Fibroblast of skin of scalp (primary cell): ENCODE measurements at regions not wholly inside any gene's neighbourhood (a gene's known extent, or its start where the extent isn't known, plus 50 kb on each side); places are given as distances from the start of the nearest gene placed in this dataset.
"Not testable (repeated sequence)": the region's sequence is repeated elsewhere in the genome, so short reads cannot be mapped to it uniquely, and the experiment has no call there.

Experiments used
- DNase-seq: peaks from one replicate; pipeline ENCODE4 v3.0.0-alpha.2; 2013

DNA sequence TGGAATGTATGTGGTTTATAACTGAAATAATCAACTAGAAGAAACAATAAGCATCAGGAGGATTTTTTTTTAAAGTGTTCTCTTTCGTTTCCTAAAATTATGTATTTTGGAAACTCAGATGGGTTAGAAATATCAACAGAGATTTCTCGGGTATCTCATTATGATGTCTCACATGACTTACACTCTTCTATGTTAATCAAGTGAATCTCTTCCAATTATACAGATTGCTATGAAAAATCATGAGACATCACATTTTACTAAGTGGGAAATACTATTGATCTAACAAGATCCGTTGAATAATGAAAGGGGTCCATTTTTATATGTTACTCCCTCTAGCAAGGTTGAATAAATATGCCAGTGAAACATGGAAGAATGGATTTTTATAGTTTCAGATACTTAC lies 54.7 kb upstream of the NRIP1 start:
- DNase-seq = no peak

DNA sequence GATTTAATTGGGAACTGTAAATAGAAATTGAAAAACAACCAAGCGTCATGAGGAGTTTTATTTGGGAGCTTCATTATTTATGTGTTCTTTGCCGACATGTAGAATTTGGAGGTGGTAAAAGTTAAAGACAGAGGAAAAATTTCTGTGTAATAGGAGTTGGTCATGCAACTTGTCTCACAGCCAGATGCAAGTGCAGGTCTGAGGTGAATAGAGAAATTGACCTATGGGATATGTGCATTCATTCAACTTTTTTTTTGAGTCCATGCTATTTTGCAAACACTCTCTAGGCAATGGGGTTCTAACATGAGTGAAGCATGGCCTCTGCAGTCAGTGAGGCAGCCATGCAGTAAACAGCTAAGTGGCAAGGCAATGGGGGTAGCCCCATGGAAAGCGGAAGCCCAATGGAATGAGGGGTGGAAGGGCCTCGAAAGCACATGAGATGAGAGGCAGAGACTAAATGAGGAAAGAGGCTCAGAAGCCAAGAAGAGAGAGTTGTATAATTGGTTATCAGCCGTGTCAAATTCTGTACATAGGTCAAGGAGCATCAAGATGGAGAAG lies 56.4 kb upstream of the NRIP1 start:
- DNase-seq = no peak

DNA sequence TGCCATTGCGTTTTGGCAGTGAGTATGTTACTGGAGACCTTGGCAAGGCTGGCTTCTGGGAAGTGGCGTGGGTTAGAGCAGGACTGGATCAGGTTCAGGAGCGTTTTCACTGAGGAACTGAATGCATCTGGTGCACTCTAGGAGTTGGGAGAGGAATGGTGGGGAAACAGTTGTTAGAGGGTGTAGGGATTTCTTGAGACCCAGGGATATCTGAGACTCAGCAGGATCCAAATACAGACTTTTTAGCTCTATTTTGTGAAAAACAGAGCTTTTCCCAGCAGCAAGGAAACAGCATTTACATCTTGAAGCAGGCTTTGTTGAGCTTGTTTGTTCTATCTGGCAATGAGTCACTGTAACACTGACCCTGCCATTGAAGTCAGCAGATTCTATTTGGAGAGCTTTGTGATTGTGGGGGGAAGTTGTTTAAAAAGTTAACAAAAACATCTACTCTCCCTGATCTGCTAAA lies 56.9 kb upstream of the NRIP1 start:
- DNase-seq = no peak

- no peak for DNase-seq
Measured at GRCh38 chr21:15122241-15122640, 57.4 kb upstream of the NRIP1 start.

DNA sequence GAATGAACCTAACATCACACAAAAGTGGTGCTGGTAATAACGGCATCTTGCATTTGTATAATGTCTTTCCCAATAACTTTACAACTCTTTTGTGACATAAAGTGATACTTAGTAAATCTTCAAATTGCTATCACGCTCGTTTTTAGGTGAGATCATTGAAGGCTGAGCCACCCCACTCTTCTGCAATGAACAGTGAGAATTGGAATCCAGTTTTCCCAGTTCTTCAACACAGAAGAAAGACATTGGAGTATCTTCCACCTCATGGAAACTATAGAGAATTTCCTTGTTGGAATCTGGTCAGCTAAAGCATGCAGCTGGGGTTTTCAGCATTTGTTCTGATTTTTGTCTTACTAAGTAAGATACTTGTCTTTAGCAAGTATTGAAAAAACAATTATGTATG lies 59.9 kb upstream of the NRIP1 start:
- DNase-seq = no peak

DNA sequence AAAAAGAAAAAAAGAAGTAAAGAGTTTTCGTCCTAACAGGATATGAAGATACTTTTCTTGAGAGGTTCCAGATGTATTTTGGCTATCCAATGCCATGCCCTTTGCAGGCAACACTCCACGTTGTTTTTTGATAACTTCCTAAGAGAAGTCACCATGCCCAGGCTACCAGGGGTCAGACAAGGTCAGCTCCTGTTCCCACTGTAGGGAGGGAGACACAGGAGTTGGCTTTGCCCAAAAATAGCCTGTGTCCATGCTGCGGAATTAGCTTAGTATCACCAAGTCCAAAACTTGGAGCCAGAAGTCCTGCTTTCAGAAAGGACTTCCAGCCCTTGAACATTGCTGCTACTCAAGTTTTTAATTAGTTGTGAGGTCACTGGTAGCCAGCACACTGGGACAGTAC lies 62.1 kb upstream of the NRIP1 start:
- DNase-seq = no peak

- no peak for DNase-seq
Measured at GRCh38 chr21:15127437-15127836, 62.6 kb upstream of the NRIP1 start.

GRCh38 chr21:15128267-15128666 lies 63.5 kb upstream of the NRIP1 start:
- DNase-seq = no peak

GRCh38 chr21:15128714-15129113 lies 63.9 kb upstream of the NRIP1 start:
- DNase-seq = not testable (repeated sequence)

DNA sequence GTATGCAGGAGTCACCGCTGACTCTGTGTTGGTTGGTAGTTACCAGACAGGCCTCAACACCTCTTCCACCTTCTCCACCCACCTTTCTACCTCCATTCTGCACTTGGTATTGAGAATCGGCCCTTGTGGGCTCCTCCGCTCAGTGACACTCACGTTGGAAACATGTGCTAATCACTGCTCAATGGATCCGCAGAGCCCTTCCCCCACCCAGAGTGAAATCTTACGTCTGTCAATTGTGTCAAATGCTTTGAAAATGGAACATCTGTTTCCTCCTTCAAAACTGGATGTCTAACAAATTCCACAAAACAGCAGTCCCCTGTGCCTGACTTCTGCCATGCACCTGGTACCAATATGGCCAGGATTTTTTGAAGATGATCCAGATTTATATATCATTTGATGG lies 65.5 kb upstream of the NRIP1 start:
- no peak for DNase-seq

GRCh38 chr21:15130751-15131150 lies 66.0 kb upstream of the NRIP1 start:
- no peak for DNase-seq

GRCh38 chr21:15132781-15133180 lies 68.0 kb upstream of the NRIP1 start:
- no peak for DNase-seq

GRCh38 chr21:15134701-15135470 lies 70.1 kb upstream of the NRIP1 start:
- DNase-seq = no peak

GRCh38 chr21:15135867-15136629 lies 71.2 kb upstream of the NRIP1 start:
- DNase-seq = no peak

DNA sequence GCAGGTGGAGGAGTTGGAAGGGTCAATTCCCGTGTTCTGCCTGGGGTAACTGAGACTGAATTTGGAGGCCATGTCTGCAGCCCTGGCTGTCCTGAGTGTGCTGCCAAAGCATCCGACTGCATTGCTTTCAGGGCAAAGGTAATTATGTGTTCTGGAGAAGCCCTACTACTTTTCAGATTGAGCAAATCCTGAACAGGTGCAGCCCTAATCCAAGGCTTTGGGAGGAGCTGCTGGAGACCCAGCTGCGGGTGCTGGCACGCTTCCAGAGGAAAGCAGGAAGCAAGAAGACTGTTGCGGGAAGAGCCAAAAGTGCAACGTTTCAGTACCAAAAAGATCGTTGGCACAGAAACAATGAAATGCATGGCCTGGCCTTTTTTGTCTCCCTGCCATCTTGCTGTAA lies 73.7 kb upstream of the NRIP1 start:
- DNase-seq = no peak

DNA sequence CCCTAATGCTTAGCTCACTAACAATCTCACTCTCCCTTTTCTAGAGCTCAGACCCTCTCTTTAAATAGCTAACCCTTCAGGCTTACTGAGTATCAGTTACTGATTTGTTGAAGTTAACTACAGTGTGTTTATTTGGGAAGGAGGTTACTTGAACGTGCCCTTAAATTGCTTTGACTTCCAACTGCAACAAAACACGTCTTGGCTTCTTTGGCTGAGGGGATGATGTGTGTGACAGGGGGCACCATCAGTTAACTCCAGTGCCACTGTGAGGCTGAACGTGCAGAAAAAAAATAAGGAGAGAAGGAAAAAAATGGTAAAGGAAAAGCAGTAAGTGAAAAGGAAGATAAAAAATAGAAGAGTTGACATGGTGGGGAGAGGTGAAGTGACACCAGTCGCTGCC lies 75.1 kb upstream of the NRIP1 start:
- no peak for DNase-seq

- DNase-seq = no peak
Measured at GRCh38 chr21:15140321-15141019, 75.7 kb upstream of the NRIP1 start.

GRCh38 chr21:15141261-15141970 lies 76.6 kb upstream of the NRIP1 start:
- no peak for DNase-seq

DNA sequence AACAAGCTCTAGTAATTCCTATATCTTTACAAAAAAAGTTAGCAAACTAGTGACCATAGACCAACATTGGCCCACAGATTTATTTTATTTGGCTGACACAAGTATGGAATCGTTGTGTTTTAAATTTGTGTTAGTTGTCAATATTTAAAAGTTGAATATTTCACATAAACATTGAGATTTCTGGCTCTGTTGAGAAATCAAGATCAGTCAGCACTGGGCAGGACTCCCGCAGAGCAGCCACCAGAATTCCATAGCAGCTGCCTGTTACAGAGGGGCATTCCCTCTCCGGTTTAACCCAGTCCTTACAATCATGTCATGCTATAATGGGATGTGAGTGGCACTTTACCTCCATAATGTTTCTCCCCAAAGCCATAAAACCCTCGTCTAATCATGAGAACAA lies 79.2 kb upstream of the NRIP1 start:
- DNase-seq = peak; percentile 1

DNA sequence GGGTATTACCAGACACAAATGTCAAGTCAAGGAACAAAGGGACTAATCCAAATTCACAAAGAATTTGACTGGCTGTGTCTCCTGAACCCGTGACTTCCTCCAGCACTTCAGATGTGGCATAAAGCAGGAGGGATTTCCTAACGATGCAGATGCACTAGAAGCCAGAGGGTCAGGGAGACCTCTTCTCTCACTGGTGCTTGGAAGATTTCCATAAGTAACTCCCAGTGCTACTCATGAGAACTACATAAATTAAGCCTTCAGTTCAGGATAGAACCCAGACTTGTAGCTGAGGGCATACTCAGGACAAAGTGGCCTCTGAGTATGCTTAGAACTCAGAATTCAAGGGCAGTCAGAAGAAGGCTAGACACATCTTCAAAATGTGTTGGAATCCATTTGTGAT lies 83.6 kb upstream of the NRIP1 start:
- no peak for DNase-seq

DNA sequence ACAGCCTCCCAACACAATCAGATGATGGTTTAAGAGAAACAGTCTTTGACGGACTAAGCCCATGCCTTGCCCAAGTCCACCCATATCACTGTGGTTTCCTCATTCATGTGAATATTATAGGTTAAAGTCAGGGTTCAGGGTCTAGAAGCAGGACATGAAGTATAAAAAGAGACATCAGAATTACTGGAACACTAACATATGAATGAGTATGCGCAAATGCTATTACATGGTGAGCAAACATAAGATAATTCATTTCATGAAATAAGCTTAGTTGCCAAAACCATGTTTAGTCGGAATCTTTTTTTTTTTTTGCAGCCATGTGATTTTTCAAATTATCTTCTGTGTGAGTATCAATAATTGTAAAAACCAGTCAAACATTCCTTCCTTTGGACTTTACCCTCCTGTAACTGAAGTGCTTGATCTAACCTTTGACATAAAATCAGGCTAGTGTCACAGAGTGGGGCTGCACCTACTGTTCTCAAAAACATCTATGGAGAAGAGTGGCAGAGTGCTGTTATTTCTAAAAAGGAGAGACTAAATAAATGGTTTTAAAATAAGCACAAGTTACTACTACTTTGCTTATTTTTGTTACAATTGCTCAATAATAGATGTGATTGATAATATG lies 84.9 kb upstream of the NRIP1 start:
- no peak for DNase-seq
